K562 (cell line): ENCODE measurements at regions not wholly inside any gene's neighbourhood (a gene's known extent, or its start where the extent isn't known, plus 50 kb on each side); places are given as distances from the start of the nearest gene placed in this dataset.
"Not testable (repeated sequence)": the region's sequence is repeated elsewhere in the genome, so short reads cannot be mapped to it uniquely, and the experiment has no call there.

Source experiments
- ATAC-seq: fragments of 200-7000 bp; cut with Tn5 transposase; 3 replicates; pipeline ENCODE4 v1.9.1; 2020; ENCODE audit warnings: moderate library complexity
- BruUV-seq: library from RNA; stranded (reverse); fragments of 400-500 nt; replicated peaks from 2 replicates; lab custom pipeline; 2021; lab: Mats Ljungman, UMichigan
- CTCF ChIA-PET: fragments of 300-600 bp; formaldehyde crosslinking; extraction: SDS; loops from one replicate; lab custom pipeline; 2021; ENCODE audit warnings: low intra/inter-chr PET ratio; lab: Yijun Ruan, JAX
- POLR2A ChIA-PET: fragments of 300-600, 350-650 bp; sonication (Branson Sonifier 250); formaldehyde crosslinking; extraction: SDS; loops from one replicate; lab custom pipeline; 2021; ENCODE audit warnings: antibody characterized with exemption, inconsistent platforms; lab: Yijun Ruan, JAX
- DNase-seq, 4 experiments: peaks; one replicate each; pipeline versions ENCODE4 v3.0.0 to v3.0.0-alpha.2; 2011 to 2018; ENCODE audit warnings: low spot score in 3 of 4, mixed read lengths in 3 of 4; ENCODE audit errors: extremely low read depth in 1 of 4
- FAIRE-seq: peaks from 2 replicates; lab custom pipeline; 2011; peaks lifted over from hg19 to GRCh38; lab: Jason Lieb, UNC
- H2AFZ ChIP-seq: 2 replicates; pipeline ENCODE4 v1.6.0; 2011; ENCODE audit warnings: low read depth, low read length, control low read depth, inconsistent platforms
- H3K27ac ChIP-seq: fragments of 200-600 bp; 3 replicates; pipeline ENCODE4 v1.8.0; 2011; ENCODE audit warnings: low read depth, mild to moderate bottlenecking, control low read depth, inconsistent platforms, low read length, moderate library complexity, mixed read lengths; ENCODE audit errors: extremely low read depth
- H3K27me3 ChIP-seq, 2 experiments: fragments of 300-600 bp in 1 of 2; 2 replicates in 1 of 2; 3 replicates in 1 of 2; pipeline versions ENCODE4 v1.6.0 to v1.8.0; 2011; ENCODE audit warnings: inconsistent platforms in 2 of 2, low read length in 2 of 2, mild to moderate bottlenecking in 1 of 2, mixed read lengths in 1 of 2, moderate library complexity in 1 of 2; ENCODE audit not compliant: control insufficient read depth in 2 of 2, insufficient read depth in 2 of 2
- H3K36me3 ChIP-seq: fragments of 300-600 bp; 3 replicates; pipeline ENCODE4 v1.8.0; 2011; ENCODE audit warnings: mild to moderate bottlenecking, low read length, inconsistent platforms; ENCODE audit not compliant: control insufficient read depth, insufficient read depth
- H3K4me1 ChIP-seq, 2 experiments: fragments of 200-600 bp in 1 of 2; replicated peaks in 1 of 2; 2 replicates in 1 of 2; 3 replicates in 1 of 2; pipeline versions ENCODE4 v1.5.1 to v1.8.0; 2011; ENCODE audit warnings: inconsistent platforms in 2 of 2, low read length in 2 of 2, mild to moderate bottlenecking in 1 of 2, mixed read lengths in 1 of 2, moderate library complexity in 1 of 2; ENCODE audit not compliant: control insufficient read depth in 2 of 2, insufficient read depth in 2 of 2
- H3K4me2 ChIP-seq: 2 replicates; pipeline ENCODE4 v1.6.1; 2011; ENCODE audit warnings: low read length, control low read depth, inconsistent platforms, mixed read lengths; ENCODE audit not compliant: insufficient read depth
- H3K4me3 ChIP-seq: fragments of 200-600 bp; sonication (generic), shearing (Covaris generic); 2 replicates; pipeline ENCODE4 v1.5.1; 2016; ENCODE audit warnings: control low read depth, inconsistent platforms
- H3K79me2 ChIP-seq: fragments of 200-600 bp; 3 replicates; pipeline ENCODE4 v1.8.0; 2011; ENCODE audit warnings: low read length, inconsistent platforms; ENCODE audit not compliant: control insufficient read depth, insufficient read depth
- H3K9ac ChIP-seq, 2 experiments: 2 replicates each; pipeline versions ENCODE4 v1.6.0 to v1.6.1; 2011; ENCODE audit warnings: low read depth in 2 of 2, low read length in 2 of 2, control low read depth in 1 of 2, inconsistent platforms in 1 of 2, mild to moderate bottlenecking in 1 of 2, mixed read lengths in 1 of 2; ENCODE audit not compliant: insufficient read depth in 1 of 2
- H3K9me1 ChIP-seq: one replicate; pipeline ENCODE4 v1.6.0; 2011; ENCODE audit warnings: inconsistent platforms, mild to moderate bottlenecking, low read length, moderate library complexity; ENCODE audit not compliant: control insufficient read depth, insufficient read depth
- H3K9me3 ChIP-seq: replicated peaks from 2 replicates; pipeline ENCODE4 v1.5.1; 2011; ENCODE audit warnings: low read depth, low read length, inconsistent platforms; ENCODE audit not compliant: control insufficient read depth, insufficient read depth
- H4K20me1 ChIP-seq: replicated peaks from 2 replicates; pipeline ENCODE4 v1.6.1; 2011; ENCODE audit warnings: low read length, inconsistent platforms, mixed read lengths; ENCODE audit not compliant: control insufficient read depth, insufficient read depth
- CXXC5 ChIP-seq: fragments of 250-450 bp; sonication (Bioruptor Pico); IDR thresholded peaks from 2 replicates; pipeline ENCODE4 v1.8.0; 2022; ENCODE audit warnings: inconsistent platforms, mild to moderate bottlenecking, moderate library complexity
- EGR1 ChIP-seq: fragments of 450-650 bp; conservative IDR thresholded peaks from 2 replicates; pipeline ENCODE4 v1.6.1; 2017; ENCODE audit warnings: mild to moderate bottlenecking
- MGA ChIP-seq: fragments of 450-650 bp; IDR thresholded peaks from 2 replicates; pipeline ENCODE4 v1.6.1; 2016; ENCODE audit warnings: mild to moderate bottlenecking, moderate library complexity
- RAD21 ChIP-seq, 2 experiments: fragments of 250-450 bp in 1 of 2; fragments of 450-650 bp in 1 of 2; sonication (Bioruptor Pico) in 1 of 2; formaldehyde crosslinking in 1 of 2; IDR thresholded peaks in 1 of 2; conservative IDR thresholded peaks in 1 of 2; 2 replicates each; pipeline versions ENCODE4 v1.4.0 to v1.8.0; 2020 to 2022; ENCODE audit warnings: mild to moderate bottlenecking in 2 of 2, moderate library complexity in 1 of 2
- ZNF766 ChIP-seq: fragments of 200-800 bp; sonication (Bioruptor generic); conservative IDR thresholded peaks from 2 replicates; pipeline ENCODE4 v1.6.1; 2016; ENCODE audit warnings: missing genetic modification characterization, missing compliant biosample characterization
- WGBS: fragments of 100-300 bp; shearing (Covaris generic); methylation state at CpG from one replicate; pipeline ENCODE4 v1.1.6; 2016; ENCODE audit warnings: low coverage, mixed read lengths; ENCODE audit not compliant: insufficient coverage; ENCODE audit errors: missing lambda C conversion rate; 5-methylcytosine and 5-hydroxymethylcytosine counted together
- in situ Hi-C: fragments of 300-500 bp; cut with MboI; formaldehyde crosslinking; loops from 4 replicates; pipeline ENCODE4 v1.15.0; 2018; ENCODE audit warnings: inconsistent platforms, mixed read lengths
- intact Hi-C: fragments of 100-400 bp; cut with micrococcal nuclease; formaldehyde crosslinking; loops from 2 replicates; pipeline ENCODE4 v1.14.2; 2022

GRCh38 chr12:46537387-46537955 is 164.9 kb upstream of the SLC38A2 start (continued):
- no peak for TF ChIP-seq RAD21 (CRISPR knock-in tag; conservative IDR thresholded peaks at IDR 0.05 in 1 of 2, IDR thresholded peaks at IDR 0.05 in 1 of 2)

GRCh38 chr12:46536316-46536715 is 163.7 kb upstream of the SLC38A2 start:
- H3K4me1 ChIP-seq, result peaks cover 3 to 22% of the 10 kb centered on the region in 2 experiments; a peak in 3 of 5 replicates
- 15% methylated on average over 3 of the region's 3 CpGs for WGBS
- H3K4me3 ChIP-seq, H3K9ac ChIP-seq, H3K9me1 ChIP-seq, H3K36me3 ChIP-seq, CTCF ChIA-PET, H3K9me3 ChIP-seq, H4K20me1 ChIP-seq, H3K27me3 ChIP-seq, H2AFZ ChIP-seq, H3K27ac ChIP-seq, BruUV-seq, H3K4me2 ChIP-seq, FAIRE-seq, H3K79me2 ChIP-seq, in situ Hi-C loops, intact Hi-C loops: not testable (repeated sequence)
- POLR2A ChIA-PET, result interaction anchor here (1.9 kb wide), 1 partner anchor 12 kb away, joined by 5 read pairs; no protein-coding TSS in a partner anchor
- peak; percentile 83 for ATAC-seq
- peak in 1 of 4 experiments; percentile 44 for DNase-seq
- TF ChIP-seq EGR1 (peak; percentile 52; the same call in 1 of the 2 replicates), CXXC5 (CRISPR knock-in tag) (0 out of 2 replicates have a peak, but pooled peaks have one; percentile 12), ZNF766 (CRISPR knock-in tag) (peak; percentile 68; the same call in 1 of the 2 replicates), MGA (peak; percentile 56)
